ENCODE measurements at regions not wholly inside any gene's neighbourhood (a gene's known extent, or its start where the extent isn't known, plus 50 kb on each side); places are given as distances from the start of the nearest gene placed in this dataset.

GRCh38 chr1:232472485-232473041, 157.4 kb downstream of the SIPA1L2 start:
- H3K36me3 Mint-ChIP-seq = peaks cover 31% of the 10 kb centered on the region
- no peak overlapping the region for H3K4me3 Mint-ChIP-seq
- peaks cover 13% of the 10 kb centered on the region for H3K4me1 Mint-ChIP-seq (ENCODE audit: unreplicated experiment)
- no peak for DNase-seq (ENCODE audit: extremely low spot score, unreplicated experiment)
- H3K9me3 Mint-ChIP-seq = no peaks in the 10 kb centered on the region
- no peak overlapping the region for H3K27ac Mint-ChIP-seq
- no peaks in the 10 kb centered on the region for H3K27me3 Mint-ChIP-seq
- no peak for TF ChIP-seq CTCF (conservative IDR thresholded peaks at IDR 0.05)

- Mint-ChIP-seq H3K27me3 (no peaks in the 10 kb centered on the region), H3K4me1 (ENCODE audit: unreplicated experiment) (peaks cover 4% of the 10 kb centered on the region), H3K9me3 (no peaks in the 10 kb centered on the region), H3K36me3 (peaks cover 25% of the 10 kb centered on the region), H3K27ac (no peak overlapping the region), H3K4me3 (no peak overlapping the region)
- TF ChIP-seq CTCF (conservative IDR thresholded peaks at IDR 0.05) = no peak
- DNase-seq (ENCODE audit: extremely low spot score, unreplicated experiment) = no peak
Measured at GRCh38 chr1:232471250-232471649, 158.7 kb downstream of the SIPA1L2 start.

- no peak for TF ChIP-seq CTCF (conservative IDR thresholded peaks at IDR 0.05)
- Mint-ChIP-seq H3K36me3 (peaks cover 29% of the 10 kb centered on the region), H3K9me3 (no peaks in the 10 kb centered on the region), H3K4me1 (ENCODE audit: unreplicated experiment) (peaks cover 4% of the 10 kb centered on the region), H3K27ac (no peak overlapping the region), H3K27me3 (no peaks in the 10 kb centered on the region), H3K4me3 (no peak overlapping the region)
- DNase-seq (ENCODE audit: extremely low spot score, unreplicated experiment) = no peak
Measured at GRCh38 chr1:232470711-232471110, 159.2 kb downstream of the SIPA1L2 start.

- no peaks in the 10 kb centered on the region for H3K27me3 Mint-ChIP-seq
- no peaks in the 10 kb centered on the region for H3K9me3 Mint-ChIP-seq
- peaks cover 11% of the 10 kb centered on the region for H3K4me1 Mint-ChIP-seq (ENCODE audit: unreplicated experiment)
- TF ChIP-seq CTCF (conservative IDR thresholded peaks at IDR 0.05) = no peak
- H3K36me3 Mint-ChIP-seq = peaks cover 39% of the 10 kb centered on the region
- no peak for DNase-seq (ENCODE audit: extremely low spot score, unreplicated experiment)
- no peak overlapping the region for H3K27ac Mint-ChIP-seq
- no peak overlapping the region for H3K4me3 Mint-ChIP-seq
Measured at GRCh38 chr1:232468249-232468648, 161.7 kb downstream of the SIPA1L2 start.

GRCh38 chr1:232467073-232467760, 162.7 kb downstream of the SIPA1L2 start:
- peaks cover 39% of the 10 kb centered on the region for H3K36me3 Mint-ChIP-seq
- H3K9me3 Mint-ChIP-seq = no peaks in the 10 kb centered on the region
- DNase-seq (ENCODE audit: extremely low spot score, unreplicated experiment) = no peak

More at GRCh38 chr1:232467073-232467760, 162.7 kb downstream of the SIPA1L2 start:
- peak; percentile 54 for TF ChIP-seq CTCF (conservative IDR thresholded peaks at IDR 0.05)
- H3K4me1 Mint-ChIP-seq (ENCODE audit: unreplicated experiment) = peaks cover 19% of the 10 kb centered on the region
- H3K27ac Mint-ChIP-seq = no peak overlapping the region
- no peaks in the 10 kb centered on the region for H3K27me3 Mint-ChIP-seq
- no peak overlapping the region for H3K4me3 Mint-ChIP-seq
